GM18907 (cell line): ENCODE measurements at regions not wholly inside any gene's neighbourhood (a gene's known extent, or its start where the extent isn't known, plus 50 kb on each side); places are given as distances from the start of the nearest gene placed in this dataset.

Experiments
- ATAC-seq: cut with Tn5 transposase; IDR thresholded peaks from one replicate; pipeline ENCODE4 v1.9.1; 2021; ENCODE audit warnings: mild to moderate bottlenecking, moderate library complexity; ENCODE audit not compliant: unreplicated experiment

- ATAC-seq, result no peak
Measured at GRCh38 chr13:87058786-87059329, 612.3 kb upstream of the SLITRK5 start.

- ATAC-seq, result no peak
Measured at GRCh38 chr13:87078947-87079795, 592.0 kb upstream of the SLITRK5 start.

GRCh38 chr13:87080100-87080779, 590.9 kb upstream of the SLITRK5 start:
- ATAC-seq, result no peak

GRCh38 chr13:87084192-87084591, 587.0 kb upstream of the SLITRK5 start:
- ATAC-seq, result no peak

- no peak for ATAC-seq
Measured at GRCh38 chr13:87087741-87088140, 583.4 kb upstream of the SLITRK5 start.

- ATAC-seq, result no peak
Measured at GRCh38 chr13:87089391-87089790, 581.8 kb upstream of the SLITRK5 start.

GRCh38 chr13:87093399-87093798, 577.8 kb upstream of the SLITRK5 start:
- no peak for ATAC-seq

GRCh38 chr13:87094646-87095045, 576.5 kb upstream of the SLITRK5 start:
- ATAC-seq, result no peak

- no peak for ATAC-seq
Measured at GRCh38 chr13:87100431-87100830, 570.7 kb upstream of the SLITRK5 start.

- no peak for ATAC-seq
Measured at GRCh38 chr13:87107651-87108050, 563.5 kb upstream of the SLITRK5 start.

- no peak for ATAC-seq
Measured at GRCh38 chr13:87120476-87120875, 550.7 kb upstream of the SLITRK5 start.

GRCh38 chr13:87122551-87122950, 548.6 kb upstream of the SLITRK5 start:
- no peak for ATAC-seq

- no peak for ATAC-seq
Measured at GRCh38 chr13:87123987-87124784, 547.0 kb upstream of the SLITRK5 start.

- ATAC-seq, result no peak
Measured at GRCh38 chr13:87124785-87125074, 546.4 kb upstream of the SLITRK5 start.

GRCh38 chr13:87128036-87128435, 543.1 kb upstream of the SLITRK5 start:
- no peak for ATAC-seq

GRCh38 chr13:87128491-87128890, 542.7 kb upstream of the SLITRK5 start:
- no peak for ATAC-seq

GRCh38 chr13:87129602-87130300, 541.4 kb upstream of the SLITRK5 start:
- no peak for ATAC-seq

GRCh38 chr13:87130423-87130822, 540.7 kb upstream of the SLITRK5 start:
- ATAC-seq, result no peak

GRCh38 chr13:87131611-87132010, 539.6 kb upstream of the SLITRK5 start:
- no peak for ATAC-seq

GRCh38 chr13:87138866-87139265, 532.3 kb upstream of the SLITRK5 start:
- no peak for ATAC-seq

GRCh38 chr13:87147076-87147475, 524.1 kb upstream of the SLITRK5 start:
- ATAC-seq, result no peak
